DOHH2 (cell line): ENCODE measurements at regions not wholly inside any gene's neighbourhood (a gene's known extent, or its start where the extent isn't known, plus 50 kb on each side); places are given as distances from the start of the nearest gene placed in this dataset.

Experiments used
- H3F3A ChIP-seq: fragments of 200-600 bp; sonication (generic), shearing (Covaris generic); 2 replicates; pipeline ENCODE4 v1.6.0; 2016; ENCODE audit warnings: antibody characterized with exemption, mild to moderate bottlenecking; ENCODE audit not compliant: control insufficient read depth, insufficient read depth
- H3K27ac ChIP-seq: fragments of 200-600 bp; sonication (generic); 2 replicates; pipeline ENCODE4 v1.5.1; 2014; ENCODE audit warnings: low read depth, mild to moderate bottlenecking, low read length, moderate library complexity
- H3K27me3 ChIP-seq: fragments of 200-600 bp; sonication (generic); 2 replicates; pipeline ENCODE4 v1.6.1; 2014; ENCODE audit warnings: mild to moderate bottlenecking, low read length, mixed read lengths; ENCODE audit not compliant: control insufficient read depth
- H3K36me3 ChIP-seq: fragments of 200-600 bp; sonication (generic); 2 replicates; pipeline ENCODE4 v1.6.1; 2014; ENCODE audit warnings: mild to moderate bottlenecking, low read length, moderate library complexity, mixed read lengths; ENCODE audit not compliant: control insufficient read depth
- H3K4me1 ChIP-seq: fragments of 200-600 bp; sonication (generic); 2 replicates; pipeline ENCODE4 v1.6.1; 2014; ENCODE audit warnings: mild to moderate bottlenecking, low read length, mixed read lengths; ENCODE audit not compliant: control insufficient read depth
- H3K4me2 ChIP-seq: fragments of 200-600 bp; sonication (generic); 2 replicates; pipeline ENCODE4 v1.6.0; 2014; ENCODE audit warnings: mild to moderate bottlenecking, low read length, moderate library complexity
- H3K4me3 ChIP-seq: fragments of 200-600 bp; sonication (generic); 2 replicates; pipeline ENCODE4 v1.5.1; 2014; ENCODE audit warnings: mild to moderate bottlenecking, low read length, mixed read lengths
- H3K79me2 ChIP-seq: fragments of 200-600 bp; sonication (generic); 2 replicates; pipeline ENCODE4 v1.6.1; 2014; ENCODE audit warnings: mild to moderate bottlenecking, low read length, mixed read lengths; ENCODE audit not compliant: control insufficient read depth
- H3K9me2 ChIP-seq: fragments of 200-600 bp; sonication (generic); replicated peaks from 2 replicates; pipeline ENCODE4 v1.6.1; 2014; ENCODE audit warnings: mild to moderate bottlenecking, low read length, mixed read lengths; ENCODE audit not compliant: control insufficient read depth
- H3K9me3 ChIP-seq: fragments of 200-600 bp; sonication (generic); 2 replicates; pipeline ENCODE4 v1.6.1; 2014; ENCODE audit warnings: antibody characterized with exemption, low read length, mixed read lengths; ENCODE audit not compliant: control insufficient read depth, insufficient read depth
- H4K20me1 ChIP-seq: fragments of 200-600 bp; sonication (generic); 2 replicates; pipeline ENCODE4 v1.6.0; 2014; ENCODE audit warnings: low read depth, mild to moderate bottlenecking, antibody characterized with exemption, low read length, moderate library complexity; ENCODE audit not compliant: control insufficient read depth, insufficient read depth
- EZH2phosphoT487 ChIP-seq: fragments of 200-600 bp; sonication (generic); IDR thresholded peaks from 2 replicates; pipeline ENCODE4 v1.6.1; 2017; ENCODE audit warnings: borderline replicate concordance, mild to moderate bottlenecking, antibody characterized with exemption, low read length, moderate library complexity, mixed read lengths
- TF ChIP-seq, protein P1 (sequence below): fragments of 200-600 bp; sonication (generic); IDR thresholded peaks from one replicate; pipeline ENCODE4 v1.5.1; 2014; ENCODE audit warnings: antibody characterized with exemption, mild to moderate bottlenecking, low read depth, low read length; ENCODE audit not compliant: poor library complexity, severe bottlenecking

DNA sequence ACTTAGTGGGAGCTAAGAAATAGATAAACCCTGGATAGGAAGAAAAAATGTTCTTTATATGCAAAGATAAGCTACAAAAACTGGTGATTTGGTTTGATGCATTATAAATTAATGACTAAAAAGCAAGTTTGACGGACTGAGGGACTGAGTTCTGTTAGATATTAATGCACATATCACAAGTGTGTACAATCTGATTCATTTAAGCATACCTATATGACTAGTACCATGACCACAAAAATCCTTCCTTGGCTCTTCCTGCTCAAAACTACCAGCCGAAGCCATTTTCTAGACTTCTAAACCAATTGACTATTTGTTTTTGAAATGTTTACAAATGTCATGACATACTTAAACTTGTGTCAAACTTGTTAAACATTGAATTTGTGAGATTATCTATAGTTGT is 374.5 kb upstream of the MON1B start:
- Histone ChIP-seq H3K36me3 (no peaks in the 10 kb centered on the region), H3K79me2 (no peaks in the 10 kb centered on the region), H3K9me3 (no peaks in the 10 kb centered on the region; the same call in 1 of the 2 replicates), H3F3A (no peaks in the 10 kb centered on the region), H3K27me3 (no peaks in the 10 kb centered on the region), H3K4me1 (no peaks in the 10 kb centered on the region), H3K4me2 (no peak overlapping the region), H3K27ac (no peak overlapping the region), H3K4me3 (no peak overlapping the region), H4K20me1 (no peaks in the 10 kb centered on the region), H3K9me2 (no peaks in the 10 kb centered on the region)
- TF ChIP-seq EZH2phosphoT487 = no peak
- TF ChIP-seq, protein P1, sequence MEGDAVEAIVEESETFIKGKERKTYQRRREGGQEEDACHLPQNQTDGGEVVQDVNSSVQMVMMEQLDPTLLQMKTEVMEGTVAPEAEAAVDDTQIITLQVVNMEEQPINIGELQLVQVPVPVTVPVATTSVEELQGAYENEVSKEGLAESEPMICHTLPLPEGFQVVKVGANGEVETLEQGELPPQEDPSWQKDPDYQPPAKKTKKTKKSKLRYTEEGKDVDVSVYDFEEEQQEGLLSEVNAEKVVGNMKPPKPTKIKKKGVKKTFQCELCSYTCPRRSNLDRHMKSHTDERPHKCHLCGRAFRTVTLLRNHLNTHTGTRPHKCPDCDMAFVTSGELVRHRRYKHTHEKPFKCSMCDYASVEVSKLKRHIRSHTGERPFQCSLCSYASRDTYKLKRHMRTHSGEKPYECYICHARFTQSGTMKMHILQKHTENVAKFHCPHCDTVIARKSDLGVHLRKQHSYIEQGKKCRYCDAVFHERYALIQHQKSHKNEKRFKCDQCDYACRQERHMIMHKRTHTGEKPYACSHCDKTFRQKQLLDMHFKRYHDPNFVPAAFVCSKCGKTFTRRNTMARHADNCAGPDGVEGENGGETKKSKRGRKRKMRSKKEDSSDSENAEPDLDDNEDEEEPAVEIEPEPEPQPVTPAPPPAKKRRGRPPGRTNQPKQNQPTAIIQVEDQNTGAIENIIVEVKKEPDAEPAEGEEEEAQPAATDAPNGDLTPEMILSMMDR = no peak

DNA sequence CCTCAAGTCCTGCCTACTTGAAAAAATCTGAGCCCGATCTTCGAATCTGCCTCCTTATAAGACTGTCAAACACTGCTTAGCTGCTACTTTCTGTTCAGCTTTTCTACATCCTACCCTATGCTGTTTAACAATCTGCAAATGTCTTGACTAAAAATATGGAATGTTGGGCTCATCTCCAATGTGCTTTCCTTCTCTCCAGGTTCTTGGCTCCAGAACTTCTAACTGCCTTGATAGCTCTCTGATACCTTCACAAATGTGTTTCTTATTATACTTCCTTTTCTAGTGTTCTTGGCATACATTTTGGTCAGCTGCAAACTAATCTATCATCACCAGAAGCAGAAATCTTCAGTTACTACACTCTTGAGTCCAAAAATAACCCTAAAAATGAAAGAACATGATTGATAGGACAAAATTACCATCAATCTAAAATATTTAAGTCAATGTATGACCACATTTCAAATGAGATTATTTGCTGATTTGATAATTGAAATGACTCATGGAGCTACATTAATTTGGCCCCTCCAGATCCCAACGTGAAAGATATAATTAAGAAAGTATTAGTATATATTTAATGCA is 372.3 kb upstream of the MON1B start:
- H4K20me1 ChIP-seq = no peaks in the 10 kb centered on the region
- H3K4me1 ChIP-seq = no peaks in the 10 kb centered on the region
- no peaks in the 10 kb centered on the region for H3K36me3 ChIP-seq
- no peaks in the 10 kb centered on the region for H3K79me2 ChIP-seq
- no peak overlapping the region for H3K27ac ChIP-seq
- no peaks in the 10 kb centered on the region for H3K27me3 ChIP-seq
- TF ChIP-seq EZH2phosphoT487 = no peak
- TF ChIP-seq, protein P1 = no peak
- no peaks in the 10 kb centered on the region for H3F3A ChIP-seq
- no peak overlapping the region for H3K4me3 ChIP-seq
- H3K4me2 ChIP-seq = no peak overlapping the region
- no peaks in the 10 kb centered on the region for H3K9me3 ChIP-seq
- H3K9me2 ChIP-seq = no peaks in the 10 kb centered on the region

DNA sequence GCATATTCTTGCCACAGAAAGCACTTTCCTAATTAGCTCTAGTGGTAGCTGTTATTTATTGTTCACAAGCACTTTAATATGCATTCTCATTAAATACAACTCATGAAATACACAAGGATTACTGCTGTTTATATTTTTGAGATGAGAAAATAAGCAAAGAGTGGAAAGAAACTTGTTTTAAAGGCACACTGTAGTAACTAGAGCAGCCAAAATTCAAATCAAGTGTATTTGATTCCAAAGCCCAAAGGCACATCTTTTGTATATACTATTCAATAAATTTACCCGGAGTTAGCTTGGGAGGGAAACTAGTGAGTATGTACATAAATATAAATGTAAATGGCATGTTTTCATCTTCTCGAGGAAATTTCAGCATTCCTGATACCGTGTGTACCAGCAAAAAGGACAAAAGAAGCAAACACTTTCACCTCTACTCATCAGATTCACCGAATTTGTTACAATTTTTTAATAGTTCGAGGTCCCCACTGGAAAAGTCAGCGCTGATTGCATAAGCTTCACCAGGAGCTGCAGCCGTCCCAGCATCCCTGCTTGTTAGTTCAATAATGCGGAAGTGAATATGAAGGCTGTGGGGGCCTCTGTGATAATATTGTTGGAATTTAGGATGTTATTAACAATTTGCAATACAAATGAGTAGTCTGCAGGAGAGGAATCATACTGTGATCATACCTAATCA is 371.6 kb upstream of the MON1B start:
- H3K36me3 ChIP-seq = no peaks in the 10 kb centered on the region
- H3K27me3 ChIP-seq = no peaks in the 10 kb centered on the region
- no peaks in the 10 kb centered on the region for H3K9me2 ChIP-seq
- H3K79me2 ChIP-seq = no peaks in the 10 kb centered on the region
- H3K4me3 ChIP-seq = no peak overlapping the region
- TF ChIP-seq, protein P1 = no peak
- TF ChIP-seq EZH2phosphoT487 = no peak
- H3K4me1 ChIP-seq = no peaks in the 10 kb centered on the region
- no peaks in the 10 kb centered on the region for H3K9me3 ChIP-seq
- no peak overlapping the region for H3K4me2 ChIP-seq
- H3F3A ChIP-seq = no peaks in the 10 kb centered on the region
- no peak overlapping the region for H3K27ac ChIP-seq
- H4K20me1 ChIP-seq = no peaks in the 10 kb centered on the region
